K562 (cell line): ENCODE measurements at regions not wholly inside any gene's neighbourhood (a gene's known extent, or its start where the extent isn't known, plus 50 kb on each side); places are given as distances from the start of the nearest gene placed in this dataset.

Experiments used
- ARID2 ChIP-seq: fragments of 450-650 bp; IDR thresholded peaks from 2 replicates; pipeline ENCODE4 v1.6.1; 2017; ENCODE audit warnings: antibody characterized with exemption, mild to moderate bottlenecking
- BACH1 ChIP-seq: fragments of 200-800 bp; sonication (Bioruptor generic); IDR thresholded peaks from 2 replicates; pipeline ENCODE4 v1.6.1; 2016; ENCODE audit warnings: missing genetic modification characterization, missing compliant biosample characterization
- CBX8 ChIP-seq: fragments of 200-600 bp; sonication (generic); IDR thresholded peaks from 2 replicates; pipeline ENCODE4 v1.6.1; 2012; ENCODE audit warnings: borderline replicate concordance, mixed run types, low read depth, mild to moderate bottlenecking, moderate library complexity, mixed read lengths, low read length, control low read depth, inconsistent platforms; ENCODE audit not compliant: poor library complexity, severe bottlenecking; ENCODE audit errors: extremely low read depth
- CEBPB ChIP-seq: fragments of 450-650 bp; IDR thresholded peaks from 2 replicates; pipeline ENCODE4 v1.6.1; 2016; ENCODE audit warnings: missing genetic modification characterization, missing compliant biosample characterization
- CTCF ChIP-seq, 3 experiments: IDR thresholded peaks in 2 of 3; conservative IDR thresholded peaks in 1 of 3; 2 replicates each; pipeline ENCODE4 v1.5.1; 2011 to 2012; ENCODE audit warnings: low read length in 3 of 3, mild to moderate bottlenecking in 3 of 3, control low read depth in 2 of 3, improper control_type of control experiment in 1 of 3, inconsistent platforms in 1 of 3, low read depth in 1 of 3, mixed read lengths in 1 of 3, moderate library complexity in 1 of 3; ENCODE audit not compliant: insufficient read depth in 2 of 3
- KLF16 ChIP-seq: IDR thresholded peaks from 2 replicates; pipeline ENCODE4 v1.6.1; 2016; ENCODE audit warnings: antibody characterized with exemption
- NONO ChIP-seq, 2 experiments: fragments of 200-400 bp in 1 of 2; fragments of 450-650 bp in 1 of 2; formaldehyde crosslinking in 1 of 2; IDR thresholded peaks; 2 replicates each; pipeline ENCODE4 v1.6.1; 2017; ENCODE audit warnings: low read depth in 2 of 2, mild to moderate bottlenecking in 2 of 2, moderate library complexity in 2 of 2, low read length in 1 of 2
- PHF21A ChIP-seq: fragments of 450-650 bp; IDR thresholded peaks from 2 replicates; pipeline ENCODE4 v1.6.1; 2017; ENCODE audit warnings: low read depth, borderline replicate concordance
- SMAD3 ChIP-seq: fragments of 450-650 bp; formaldehyde crosslinking; conservative IDR thresholded peaks from 2 replicates; pipeline ENCODE4 v1.4.0; 2020; ENCODE audit warnings: mild to moderate bottlenecking
- UBTF ChIP-seq, 2 experiments: IDR thresholded peaks; 2 replicates each; pipeline ENCODE4 v1.6.1; 2012; ENCODE audit warnings: improper control_type of control experiment in 2 of 2, low read depth in 2 of 2, low read length in 2 of 2, borderline replicate concordance in 1 of 2
- ZBTB1 ChIP-seq: sonication (generic); formaldehyde crosslinking; IDR thresholded peaks from 2 replicates; pipeline ENCODE4 v1.8.1; 2023; ENCODE audit warnings: missing genetic modification reagents, low read depth, mild to moderate bottlenecking, borderline replicate concordance
- ZNF384 ChIP-seq: IDR thresholded peaks from 2 replicates; pipeline ENCODE4 v1.6.1; 2012; ENCODE audit warnings: low read depth, low read length, improper control_type of control experiment

- TF ChIP-seq SMAD3 (CRISPR knock-in tag) (no peak), ZNF384 (no peak), UBTF (IDR thresholded peaks at IDR 0.05; ENCODE audit: borderline replicate concordance in 1 of 2, low read depth in 2 of 2, low read length in 2 of 2) (no peak), CBX8 (no peak), CTCF (IDR thresholded peaks at IDR 0.05 in 2 of 3, conservative IDR thresholded peaks at IDR 0.05 in 1 of 3; ENCODE audit: insufficient read depth in 2 of 3, low read depth in 1 of 3, low read length in 3 of 3) (no peak), CEBPB (tag) (no peak), ZBTB1 (CRISPR knock-in tag) (no peak), ARID2 (no peak), BACH1 (tag) (no peak), NONO (IDR thresholded peaks at IDR 0.05; ENCODE audit: low read depth in 2 of 2, low read length in 1 of 2) (no peak), KLF16 (no peak), PHF21A (no peak)
Measured at GRCh38 chr21:17397703-17398102, 115.1 kb upstream of the CXADR start.
